ENCODE measurements at regions not wholly inside any gene's neighbourhood (a gene's known extent, or its start where the extent isn't known, plus 50 kb on each side); places are given as distances from the start of the nearest gene placed in this dataset.

DNA sequence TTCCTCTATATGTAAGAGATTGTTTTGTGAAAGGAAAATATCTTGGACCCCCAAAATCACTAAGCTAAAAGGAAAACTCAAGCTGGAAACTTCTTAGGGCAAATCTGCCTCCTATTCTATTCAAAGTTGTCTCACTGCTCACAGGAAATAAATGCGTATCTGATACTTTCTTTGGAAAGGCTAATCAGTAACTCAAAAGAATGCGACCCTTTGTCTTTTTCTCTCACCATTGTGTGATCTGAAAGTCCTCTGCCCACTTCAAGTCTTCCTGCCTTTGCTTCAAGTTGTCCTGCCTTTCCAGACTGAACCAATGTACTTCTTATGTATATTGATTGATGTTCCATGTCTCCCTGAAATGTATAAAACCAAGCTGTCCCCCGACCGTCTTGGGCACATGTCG, 157.3 kb downstream of the KIF2B start:
- Histone ChIP-seq H3K4me3 (ENCODE audit: extremely low read depth in 1 of 4, insufficient read depth in 2 of 4, low read depth in 3 of 4, low read length in 4 of 4) (no peak overlapping the region), H2BK20ac (ENCODE audit: low read length) (no peak overlapping the region), H2BK5ac (ENCODE audit: low read depth, low read length) (no peak overlapping the region), H3K23me2 (ENCODE audit: low read depth, low read length) (no peaks in the 10 kb centered on the region), H4K5ac (ENCODE audit: insufficient read length, low read depth, low read length) (no peak overlapping the region), H3K9ac (replicated peaks in 1 of 4; ENCODE audit: extremely low read depth in 1 of 4, low read depth in 3 of 4, low read length in 3 of 4) (no peak overlapping the region), H3K36me3 (ENCODE audit: control insufficient read depth in 2 of 4, insufficient read depth in 4 of 4, low read length in 3 of 4) (no peaks in the 10 kb centered on the region), H3K9me3 (ENCODE audit: insufficient read depth in 2 of 2, low read depth in 1 of 2, low read length in 1 of 2) (peaks cover 4 to 7% of the 10 kb centered on the region in 2 experiments; a peak in 2 of 4 replicates), H3K56ac (replicated peaks; ENCODE audit: insufficient read length, low read depth, low read length) (no peak overlapping the region), H3K18ac (ENCODE audit: extremely low read depth, low read length) (no peak overlapping the region; the same call in 1 of the 2 replicates), H3K4ac (replicated peaks; ENCODE audit: insufficient read length, low read depth, low read length) (no peak overlapping the region), H3K79me1 (ENCODE audit: low read depth, low read length) (no peaks in the 10 kb centered on the region), H3K79me2 (ENCODE audit: control insufficient read depth in 1 of 2, insufficient read depth in 2 of 2, low read length in 2 of 2) (no peaks in the 10 kb centered on the region), H2BK12ac (ENCODE audit: low read depth, low read length) (no peak overlapping the region), H4K91ac (replicated peaks; ENCODE audit: insufficient read length, low read length) (no peak overlapping the region), H3K27me3 (replicated peaks in 1 of 4; ENCODE audit: control insufficient read depth in 3 of 4, extremely low read depth in 1 of 4, insufficient read depth in 3 of 4, low read length in 3 of 4) (no peaks in the 10 kb centered on the region), H4K8ac (ENCODE audit: extremely low read depth, insufficient read depth, low read length) (no peak overlapping the region), H3K23ac (ENCODE audit: insufficient read length) (no peak overlapping the region), H2AFZ (ENCODE audit: low read length) (no peak overlapping the region), H2BK120ac (replicated peaks; ENCODE audit: low read depth, low read length) (no peak overlapping the region), H2AK5ac (ENCODE audit: low read depth, low read length) (no peak overlapping the region), H2BK15ac (ENCODE audit: low read length) (no peak overlapping the region), H3K4me1 (replicated peaks in 1 of 4; ENCODE audit: control insufficient read depth in 3 of 4, insufficient read depth in 4 of 4, low read length in 3 of 4) (peaks cover 0 to 3% (median 0%) of the 10 kb centered on the region in 4 experiments; a peak in 1 of 7 replicates), H3K27ac (ENCODE audit: low read depth, low read length) (no peak overlapping the region), H3K4me2 (ENCODE audit: insufficient read depth in 1 of 2, low read depth in 2 of 2, low read length in 2 of 2) (no peak overlapping the region), H3K14ac (ENCODE audit: insufficient read length) (no peak overlapping the region), H4K20me1 (replicated peaks in 1 of 2; ENCODE audit: control insufficient read depth in 1 of 2, insufficient read depth in 2 of 2, low read length in 2 of 2) (no peaks in the 10 kb centered on the region)
- POLR2A ChIA-PET (ENCODE audit: partially characterized antibody), result no interaction called here
- FAIRE-seq (no peak), DNase-seq (ENCODE audit: low read depth in 1 of 2, low spot score in 2 of 2) (no peak)
- CTCF ChIA-PET (ENCODE audit: partially characterized antibody), result no interaction called here
- TF ChIP-seq RBBP5 (IDR thresholded peaks at IDR 0.05; ENCODE audit: borderline replicate concordance, low read depth, low read length) (no peak), SIN3A (conservative IDR thresholded peaks at IDR 0.05 in 1 of 2, IDR thresholded peaks at IDR 0.05 in 1 of 2; ENCODE audit: low read depth in 1 of 2, low read length in 2 of 2) (no peak), TAF7 (optimal IDR thresholded peaks at IDR 0.05; ENCODE audit: borderline replicate concordance, low read depth, low read length) (no peak), CBX5 (IDR thresholded peaks at IDR 0.05; ENCODE audit: low read depth, low read length) (no peak), HDAC2 (IDR thresholded peaks at IDR 0.05; ENCODE audit: borderline replicate concordance in 1 of 2, low read depth in 2 of 2, low read length in 2 of 2) (no peak), SP4 (IDR thresholded peaks at IDR 0.05; ENCODE audit: low read length) (no peak)
- TF ChIP-seq, protein P1, sequence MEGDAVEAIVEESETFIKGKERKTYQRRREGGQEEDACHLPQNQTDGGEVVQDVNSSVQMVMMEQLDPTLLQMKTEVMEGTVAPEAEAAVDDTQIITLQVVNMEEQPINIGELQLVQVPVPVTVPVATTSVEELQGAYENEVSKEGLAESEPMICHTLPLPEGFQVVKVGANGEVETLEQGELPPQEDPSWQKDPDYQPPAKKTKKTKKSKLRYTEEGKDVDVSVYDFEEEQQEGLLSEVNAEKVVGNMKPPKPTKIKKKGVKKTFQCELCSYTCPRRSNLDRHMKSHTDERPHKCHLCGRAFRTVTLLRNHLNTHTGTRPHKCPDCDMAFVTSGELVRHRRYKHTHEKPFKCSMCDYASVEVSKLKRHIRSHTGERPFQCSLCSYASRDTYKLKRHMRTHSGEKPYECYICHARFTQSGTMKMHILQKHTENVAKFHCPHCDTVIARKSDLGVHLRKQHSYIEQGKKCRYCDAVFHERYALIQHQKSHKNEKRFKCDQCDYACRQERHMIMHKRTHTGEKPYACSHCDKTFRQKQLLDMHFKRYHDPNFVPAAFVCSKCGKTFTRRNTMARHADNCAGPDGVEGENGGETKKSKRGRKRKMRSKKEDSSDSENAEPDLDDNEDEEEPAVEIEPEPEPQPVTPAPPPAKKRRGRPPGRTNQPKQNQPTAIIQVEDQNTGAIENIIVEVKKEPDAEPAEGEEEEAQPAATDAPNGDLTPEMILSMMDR (IDR thresholded peaks at IDR 0.05; ENCODE audit: control extremely low read depth in 1 of 3, insufficient read depth in 1 of 3, low read depth in 1 of 3, low read length in 3 of 3), result no peak
- 85% methylated on average over 5 of the region's 5 CpGs; no CpG with 5 or more reads in 1 of the 2 experiments for WGBS, 2 experiments (ENCODE audit: extremely low coverage in 1 of 2, insufficient coverage in 1 of 2, insufficient read length in 1 of 2, insufficient replicate concordance in 2 of 2, low coverage in 1 of 2, low lambda C conversion rate in 2 of 2, missing lambda C conversion rate in 1 of 2)
